ENCODE measurements at regions not wholly inside any gene's neighbourhood (a gene's known extent, or its start where the extent isn't known, plus 50 kb on each side); places are given as distances from the start of the nearest gene placed in this dataset.

DNA sequence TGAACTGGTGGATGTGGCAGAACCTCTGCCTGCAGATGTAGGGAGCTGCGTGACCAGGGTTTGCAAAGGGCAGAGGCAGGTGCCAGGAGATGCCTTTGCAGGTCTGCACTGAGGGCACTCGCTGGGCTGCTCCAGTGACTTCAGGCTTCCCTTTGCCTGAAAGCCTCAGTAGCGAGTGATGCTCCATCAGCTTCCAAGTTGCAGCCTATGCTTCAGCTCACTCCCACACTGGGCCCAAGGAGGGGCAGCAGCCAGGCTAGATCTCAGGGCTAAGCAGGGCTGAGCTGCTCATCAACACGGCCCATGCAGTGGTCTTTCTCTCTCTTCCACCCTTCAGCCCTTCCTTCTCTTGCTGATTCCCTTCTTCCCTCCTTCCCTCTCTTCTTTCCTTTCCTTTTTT lies 78.3 kb upstream of the RGMA start:
- no peak for DNase-seq (ENCODE audit: low read depth in 2 of 2)

DNA sequence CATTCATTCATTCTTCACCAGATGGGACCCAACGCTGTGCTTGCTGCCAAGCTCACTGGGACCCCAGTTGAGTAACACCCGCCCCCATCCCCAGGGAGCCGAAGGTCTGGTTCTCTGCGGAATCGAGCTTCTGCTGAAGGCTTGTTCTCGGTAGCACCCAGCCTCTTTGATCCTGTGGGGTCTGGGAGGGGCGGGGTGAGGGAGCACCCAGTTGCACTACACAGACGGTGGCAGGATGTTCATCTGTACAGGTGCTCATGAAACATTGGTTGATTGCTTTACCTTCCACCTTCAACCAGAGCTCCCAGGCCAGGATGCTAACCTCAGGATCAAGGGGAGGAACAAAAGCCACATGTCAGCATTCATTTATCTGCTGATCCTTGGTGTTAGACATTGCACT lies 77.7 kb upstream of the RGMA start:
- DNase-seq (ENCODE audit: low read depth in 2 of 2), result no peak

DNA sequence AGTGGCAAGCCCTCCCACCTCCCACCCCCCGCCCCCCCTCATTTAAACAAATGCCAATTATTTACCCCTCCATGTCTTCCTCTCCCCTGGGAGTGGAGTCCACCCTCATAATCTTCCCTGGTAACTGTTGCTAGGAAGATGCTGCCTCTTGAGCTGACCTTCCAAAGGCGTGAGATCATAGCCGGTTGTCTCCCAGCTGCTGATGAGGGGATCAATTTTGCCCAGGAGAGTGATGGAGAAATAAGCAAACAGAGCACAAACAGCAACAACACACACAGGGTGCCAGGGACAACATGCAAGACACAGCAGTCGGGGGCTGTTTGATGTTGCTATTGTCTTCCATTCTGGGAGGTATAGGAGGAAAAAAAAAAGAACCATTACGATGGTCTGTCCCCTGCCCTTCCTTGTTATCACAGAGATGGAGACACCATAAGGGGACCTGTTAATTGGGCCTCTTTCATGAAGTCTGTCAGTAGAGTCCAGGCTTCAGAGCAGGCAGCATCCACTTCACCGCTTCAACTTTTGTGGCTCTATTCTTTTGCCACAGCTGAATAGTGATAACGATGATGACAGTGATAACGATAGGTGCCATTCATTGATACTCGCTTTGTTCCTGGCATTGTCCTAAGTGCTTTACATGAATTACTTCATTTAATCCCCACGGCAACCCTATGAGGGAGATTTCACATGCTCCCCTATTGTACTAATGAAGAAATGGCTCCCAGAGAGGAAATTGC lies 76.9 kb upstream of the RGMA start:
- no peak for DNase-seq (ENCODE audit: low read depth in 2 of 2)

DNA sequence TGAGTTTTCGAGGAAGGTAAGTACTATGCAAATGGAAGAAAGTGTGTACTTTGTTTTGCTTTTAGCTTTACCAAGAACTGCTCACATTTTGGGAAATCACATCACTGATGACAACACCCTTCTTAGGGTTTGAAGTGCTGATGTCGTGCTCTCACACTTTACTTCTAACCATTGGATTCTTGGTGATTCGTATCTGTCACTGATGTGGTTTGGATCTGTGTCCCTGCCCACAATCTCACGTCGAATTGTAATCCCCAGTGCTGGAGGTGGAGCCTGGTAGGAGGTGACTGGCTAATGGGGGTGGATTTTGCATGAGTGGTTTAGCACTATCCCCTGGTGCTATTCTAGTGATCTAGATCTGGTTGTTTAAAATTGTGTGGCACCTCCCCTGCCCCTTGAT lies 75.4 kb upstream of the RGMA start:
- DNase-seq (ENCODE audit: low read depth in 2 of 2), result peak; percentile 11 to 40

DNA sequence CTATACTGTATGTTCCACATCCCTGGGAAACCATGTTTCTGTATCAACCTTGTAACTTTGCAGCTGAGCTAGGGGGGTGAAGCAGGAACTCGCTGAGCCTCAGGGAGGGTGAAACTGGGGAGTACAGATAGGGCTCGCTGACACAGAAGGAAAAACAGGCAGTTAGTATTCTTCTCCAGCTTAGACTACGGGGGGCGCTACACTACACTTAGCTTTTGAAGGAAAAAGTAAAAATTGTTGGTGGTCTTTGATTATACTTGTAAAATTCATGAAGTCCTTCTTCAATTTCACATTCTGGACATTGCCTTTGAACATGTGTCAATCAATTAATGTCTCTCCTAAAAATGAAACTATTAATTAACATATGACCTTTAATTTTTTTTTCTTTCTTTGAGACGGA lies 73.5 kb upstream of the RGMA start:
- DNase-seq (ENCODE audit: low read depth in 2 of 2), result no peak

DNA sequence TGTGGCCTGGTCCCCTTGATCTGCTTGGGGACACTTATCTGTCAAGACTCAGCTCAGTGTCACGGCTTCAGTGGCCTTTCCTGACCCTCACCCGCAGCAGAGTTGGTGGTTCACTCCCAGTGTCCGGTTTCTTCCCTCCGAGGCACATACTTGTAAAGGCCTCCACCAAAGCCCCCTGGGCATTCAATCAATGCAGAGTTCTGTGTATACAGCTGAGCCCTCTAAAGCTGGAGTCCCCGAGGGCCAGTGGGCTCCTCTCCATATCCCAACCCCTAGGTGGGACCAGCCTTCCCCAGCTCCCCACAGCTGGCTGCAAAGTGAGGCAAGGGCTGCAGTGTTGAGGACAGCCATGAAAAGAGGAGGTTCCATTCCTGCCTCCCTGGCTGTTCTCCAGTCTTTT lies 70.9 kb upstream of the RGMA start:
- no peak for DNase-seq (ENCODE audit: low read depth in 2 of 2)

DNA sequence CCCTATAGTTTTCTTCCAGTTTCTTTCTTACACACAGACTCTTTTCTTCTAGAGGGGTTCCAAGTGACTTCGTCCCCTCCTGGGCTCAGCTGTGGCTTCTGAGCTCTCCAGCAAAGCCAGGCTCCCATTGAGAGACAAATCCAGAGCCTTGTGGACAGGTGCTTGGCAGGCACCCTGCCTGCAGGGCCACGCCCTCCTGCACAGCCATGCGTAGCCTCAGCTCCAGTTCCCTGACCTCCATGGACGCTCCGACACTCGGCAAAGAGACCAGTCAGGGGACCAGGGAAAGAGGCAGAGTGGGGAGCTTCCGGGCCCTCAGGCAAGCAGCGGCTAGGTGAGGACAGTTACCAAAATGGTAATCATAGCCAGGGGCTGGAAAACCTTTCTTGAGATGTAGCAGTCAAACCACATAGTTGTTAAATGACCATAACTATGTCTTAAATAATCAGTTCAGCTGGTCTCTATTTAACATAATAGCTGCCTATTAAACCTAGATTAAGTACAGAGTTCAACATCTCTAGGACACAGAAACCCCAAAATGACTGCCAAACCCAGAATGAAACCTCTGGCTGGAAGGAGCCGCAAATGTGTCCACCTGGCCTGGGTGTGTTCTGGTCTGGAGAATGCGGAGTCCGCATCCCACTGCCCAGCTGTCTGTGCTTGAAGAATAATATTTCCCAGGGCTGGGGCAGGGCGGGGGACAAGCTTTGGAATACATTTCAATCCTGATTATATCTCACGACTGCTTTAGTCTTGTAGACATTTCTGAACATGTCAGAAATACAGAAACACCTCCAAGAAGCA lies 69.3 kb upstream of the RGMA start:
- no peak for DNase-seq (ENCODE audit: low read depth in 2 of 2)

DNA sequence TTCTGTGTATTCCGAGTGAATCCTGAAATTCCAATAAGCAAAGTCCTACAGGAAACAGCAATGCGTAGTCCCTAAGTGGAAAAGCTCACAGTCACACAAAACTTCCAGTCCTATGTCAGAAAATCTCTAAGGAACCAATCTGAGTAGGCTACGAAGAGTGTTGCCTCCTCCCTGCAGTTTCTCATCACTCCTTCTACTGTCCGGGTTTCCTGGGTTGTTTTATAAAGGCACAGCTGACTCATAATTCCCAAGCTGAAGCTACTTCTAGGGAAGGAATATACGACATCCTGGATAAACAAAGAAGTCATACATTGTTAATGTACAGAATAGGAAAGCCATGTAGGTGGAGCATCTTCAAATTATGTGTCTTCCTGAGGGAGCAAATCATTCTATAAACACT lies 65.7 kb upstream of the RGMA start:
- no peak for DNase-seq (ENCODE audit: low read depth in 2 of 2)

DNA sequence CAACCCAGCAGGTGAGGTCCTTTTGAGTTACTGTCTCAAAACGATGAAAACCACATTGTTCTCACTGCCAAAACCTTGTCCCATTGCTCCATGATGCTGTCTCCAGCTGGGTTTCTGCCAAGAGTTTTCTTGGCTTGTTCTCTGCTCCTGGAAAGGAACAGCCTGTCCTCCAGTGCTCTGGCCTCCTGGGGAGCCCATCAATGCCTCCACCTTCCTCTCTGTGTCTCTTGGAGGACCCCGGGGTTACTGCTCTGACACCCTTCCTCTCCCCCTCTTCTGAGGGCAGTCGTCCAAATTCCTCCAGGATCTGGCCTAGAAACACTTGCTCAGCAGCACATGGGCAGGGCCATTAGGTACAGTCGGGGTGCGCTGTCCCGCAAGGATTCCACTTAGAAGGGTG lies 63.9 kb upstream of the RGMA start:
- no peak for DNase-seq (ENCODE audit: low read depth in 2 of 2)

DNA sequence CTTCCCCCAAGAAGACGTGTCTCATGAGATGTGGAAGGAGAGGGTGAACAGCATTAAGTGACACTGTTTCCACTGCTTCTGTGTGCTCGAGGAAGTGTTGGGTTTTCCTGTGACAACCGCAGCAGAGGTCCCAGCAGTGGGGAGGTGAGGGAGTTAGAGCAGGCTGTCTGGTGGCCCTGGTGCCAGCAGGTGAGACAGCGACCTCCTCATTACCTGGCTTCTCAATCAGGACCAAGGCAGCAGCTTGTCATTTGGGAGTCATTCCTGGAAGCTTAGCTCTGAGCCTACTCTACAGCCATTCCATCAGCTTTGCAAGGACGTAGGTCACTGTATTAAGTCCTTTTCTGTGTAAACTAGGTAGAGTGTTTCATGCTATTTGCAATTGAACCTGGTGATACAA lies 63.3 kb upstream of the RGMA start:
- no peak for DNase-seq (ENCODE audit: low read depth in 2 of 2)

DNA sequence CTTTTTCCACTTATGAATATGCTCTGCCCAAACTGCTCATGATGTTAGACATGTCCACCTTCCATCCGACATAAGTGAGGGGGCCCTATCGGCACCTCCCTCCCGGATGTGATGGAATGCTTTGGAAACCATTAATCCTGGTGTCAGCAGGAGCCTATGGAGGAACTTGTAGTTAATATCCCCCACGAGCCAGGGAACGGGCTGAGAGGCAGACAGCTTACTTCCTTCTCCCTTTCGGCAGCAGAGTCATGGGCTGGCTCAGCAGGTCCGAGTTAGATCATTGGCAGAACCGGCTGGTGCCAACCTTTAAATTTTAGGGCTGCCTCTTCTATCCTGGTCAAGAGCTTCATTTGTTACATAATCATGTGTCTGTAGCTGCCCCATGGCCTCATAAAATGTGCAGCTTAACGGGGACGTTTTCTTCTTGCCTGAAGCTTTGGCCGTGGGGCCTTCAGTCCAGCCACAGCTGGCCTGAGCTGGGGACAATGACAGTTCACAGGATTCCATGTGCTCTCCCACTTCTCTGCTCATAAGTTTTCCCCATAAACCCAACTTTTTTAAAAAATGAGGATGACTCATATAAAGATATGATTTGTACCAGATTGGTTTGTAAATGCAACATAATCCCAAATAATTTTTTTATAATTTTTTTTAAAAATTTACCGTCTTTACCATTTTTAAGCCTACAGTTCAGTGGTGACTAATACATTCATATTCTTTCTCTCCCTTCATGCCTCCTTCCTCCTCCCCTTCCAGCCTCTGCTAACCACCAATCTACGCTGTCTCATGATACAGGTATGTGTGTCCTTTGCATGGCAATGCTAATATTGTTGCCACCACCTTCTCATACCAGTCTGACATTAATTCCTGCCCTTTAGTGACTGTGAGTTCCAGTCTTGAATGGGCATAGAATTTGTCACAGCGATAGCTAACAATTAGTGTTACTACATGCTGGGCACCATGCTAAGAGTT lies 62.2 kb upstream of the RGMA start:
- no peak for DNase-seq (ENCODE audit: low read depth in 2 of 2)

DNA sequence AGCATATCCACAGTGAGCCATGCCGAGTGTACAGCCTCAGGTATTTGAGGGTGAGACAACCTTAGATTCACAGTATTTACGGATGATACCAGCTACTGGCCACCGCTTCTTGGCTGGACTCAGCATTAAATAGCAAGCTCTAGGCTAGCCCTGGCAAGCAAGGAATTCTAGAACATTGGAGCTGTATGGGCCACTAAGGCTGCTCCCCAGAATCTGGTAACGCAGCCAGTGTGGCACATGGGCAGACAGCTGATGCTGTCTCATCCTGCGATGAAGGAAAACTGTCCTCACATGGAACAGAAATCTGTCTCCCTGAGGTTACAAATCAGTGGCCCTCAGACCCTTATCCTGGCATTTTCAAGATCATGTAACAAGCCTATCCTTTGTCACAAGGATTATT lies 57.6 kb upstream of the RGMA start:
- no peak for DNase-seq (ENCODE audit: low read depth in 2 of 2)

DNA sequence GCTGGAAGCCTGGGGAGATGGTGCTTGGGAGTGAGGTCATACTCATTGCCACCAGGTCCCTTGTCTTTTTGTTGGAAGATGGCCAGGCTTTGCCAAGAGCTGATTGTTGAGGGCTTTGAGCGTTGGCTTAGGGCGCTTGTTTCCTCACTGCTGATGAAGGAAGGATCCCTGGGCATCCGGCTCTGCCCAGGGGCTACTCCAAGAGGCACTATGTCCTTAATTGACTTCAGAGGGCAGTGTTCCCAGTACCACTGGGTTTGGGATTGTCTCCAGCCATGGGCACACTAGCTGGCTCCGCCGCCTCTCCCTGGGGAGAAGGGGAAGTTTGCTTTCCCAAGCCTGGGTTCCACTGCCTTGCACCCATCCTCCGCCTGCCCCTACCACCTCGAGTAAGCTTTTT lies 57.2 kb upstream of the RGMA start:
- DNase-seq (ENCODE audit: low read depth in 2 of 2), result no peak

DNA sequence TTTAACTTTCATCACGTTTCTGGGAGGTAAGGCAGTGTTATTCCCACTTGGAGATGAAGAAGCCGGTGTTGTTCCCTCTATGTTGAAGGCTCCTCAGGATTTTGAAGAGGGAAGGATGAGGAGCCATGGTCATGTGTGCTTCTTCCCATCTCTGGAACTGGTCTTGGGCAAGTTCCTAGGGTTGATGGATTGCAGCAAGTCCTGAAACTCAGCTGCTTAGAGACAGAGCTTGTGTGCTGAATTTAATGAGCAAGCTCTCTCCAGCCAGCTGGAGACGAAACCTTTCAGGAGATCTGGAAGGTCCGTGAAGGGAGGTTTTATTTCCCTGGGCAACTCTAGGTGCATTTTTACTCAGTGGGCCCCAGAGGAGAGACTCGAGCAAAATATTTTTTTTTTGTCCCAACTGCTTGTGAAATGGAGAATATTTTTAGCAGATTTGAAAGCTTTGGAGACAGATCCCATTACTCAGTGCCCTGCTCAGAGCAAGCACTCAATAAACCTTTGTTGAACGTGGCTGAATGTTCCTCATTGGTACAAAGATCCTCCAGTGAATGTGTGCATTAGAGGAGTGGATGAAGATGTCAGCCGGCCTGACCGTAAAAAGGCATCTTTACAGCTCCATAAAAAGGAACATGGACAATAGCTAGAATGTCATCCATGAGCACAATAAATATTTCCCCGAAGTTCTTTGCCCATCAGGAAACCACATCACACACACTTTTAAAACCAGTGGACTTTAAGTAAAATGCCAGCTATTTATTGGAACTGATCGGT lies 55.6 kb upstream of the RGMA start:
- no peak for DNase-seq (ENCODE audit: low read depth in 2 of 2)

DNA sequence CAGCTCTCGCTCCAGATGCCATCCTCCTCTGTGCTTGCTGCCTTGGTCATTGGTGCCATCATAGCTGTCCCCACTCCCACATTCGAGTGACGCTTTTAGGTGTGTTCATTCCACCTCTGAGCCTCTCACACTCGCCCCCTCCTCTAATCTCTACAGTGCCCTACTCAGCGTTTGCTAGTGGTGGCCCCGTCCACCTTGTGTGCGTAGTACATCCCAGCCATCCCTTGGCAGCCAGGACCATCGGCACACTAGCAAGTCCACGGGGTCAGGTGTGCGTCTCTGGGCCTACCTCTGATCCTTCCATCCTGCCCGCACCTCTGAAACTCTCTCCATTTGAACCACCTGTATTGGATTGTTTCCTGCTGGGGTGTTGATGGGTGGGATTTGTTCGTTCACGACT lies 54.2 kb upstream of the RGMA start:
- no peak for DNase-seq (ENCODE audit: low read depth in 2 of 2)

DNA sequence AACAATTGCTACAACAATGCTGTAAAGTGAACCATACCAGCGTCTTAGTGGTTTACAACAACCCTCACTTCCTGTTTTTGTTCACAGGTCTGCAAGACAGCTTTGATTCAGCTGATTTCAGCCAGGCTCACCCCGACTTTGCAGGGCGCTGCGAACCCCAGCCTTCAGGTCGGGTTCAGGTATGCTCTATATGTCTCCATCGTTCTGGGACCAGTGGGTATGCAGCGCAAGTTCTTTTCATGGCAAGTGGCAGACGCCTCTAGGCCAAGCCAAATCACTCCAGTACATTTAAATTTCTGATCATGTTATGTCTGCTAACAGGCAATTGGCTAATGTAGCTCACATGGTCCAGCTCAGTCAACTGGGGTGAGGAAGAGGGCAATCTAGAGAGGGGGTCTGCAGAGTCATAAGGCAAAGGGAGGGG lies 52.4 kb upstream of the RGMA start:
- DNase-seq (ENCODE audit: low read depth in 2 of 2), result no peak

DNA sequence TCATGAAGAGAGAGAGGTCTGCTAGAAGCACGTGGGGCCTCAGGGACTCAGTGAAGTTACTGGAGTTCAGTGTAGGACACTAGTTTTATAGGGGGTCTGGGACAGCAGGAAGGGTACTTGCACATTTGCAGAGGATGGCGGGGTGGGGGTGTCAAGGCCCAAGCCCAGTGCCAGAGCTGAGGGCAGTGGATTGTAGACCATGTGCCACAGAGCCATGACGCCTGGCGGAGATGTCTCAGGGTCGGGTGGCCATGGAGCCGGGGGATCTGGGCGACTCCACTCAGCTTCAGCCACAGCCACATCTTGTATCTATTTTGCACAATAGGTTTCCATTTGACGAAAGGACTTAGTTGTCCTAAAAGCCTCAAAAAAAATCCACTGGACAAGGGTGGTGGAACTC lies 50.4 kb upstream of the RGMA start:
- no peak for DNase-seq (ENCODE audit: low read depth in 2 of 2)

DNA sequence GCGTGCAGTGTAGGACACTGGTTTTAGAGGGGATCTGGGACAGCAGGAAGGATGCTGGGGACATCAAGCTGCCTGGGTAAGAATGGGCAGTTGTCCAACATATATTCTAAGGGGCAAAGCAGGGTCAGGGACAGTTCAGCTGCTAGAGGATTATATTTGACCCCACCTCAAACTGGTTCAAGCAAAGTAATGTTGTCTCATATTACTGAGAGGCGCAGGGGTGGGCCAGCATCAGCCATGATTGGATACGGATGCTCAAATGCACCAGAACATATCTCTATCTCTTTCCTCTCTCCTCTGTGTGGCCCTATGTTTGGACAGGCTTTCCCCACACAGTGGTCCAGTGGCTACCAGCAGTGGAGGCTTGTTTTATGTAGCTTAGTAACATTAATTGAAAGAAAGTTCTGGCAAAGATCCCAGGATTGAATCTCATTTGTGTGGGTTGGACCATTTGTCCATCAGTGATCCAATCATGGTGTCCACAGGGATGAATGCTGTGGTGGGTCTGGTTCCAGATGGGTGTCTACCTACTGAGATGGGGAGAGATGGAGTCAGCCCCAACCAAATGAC lies 49.8 kb upstream of the RGMA start:
- DNase-seq (ENCODE audit: low read depth in 2 of 2), result no peak

All from stimulated activated CD4-positive, alpha-beta T cell treated with anti-CD3 and anti-CD28 coated beads, Interleukin-15, amount 100 ng/mL, for 48 hours (primary cell).